ENCODE measurements at regions not wholly inside any gene's neighbourhood (a gene's known extent, or its start where the extent isn't known, plus 50 kb on each side); places are given as distances from the start of the nearest gene placed in this dataset.
A peak's percentile ranks its signal among the peaks of the same experiment; 100 is the strongest.

GRCh38 chr14:22393796-22394195 lies 195.2 kb downstream of the DAD1 start:
- H3K27ac ChIP-seq, result no peak overlapping the region
- no peak for DNase-seq (ENCODE audit: low read depth, low spot score)

DNA sequence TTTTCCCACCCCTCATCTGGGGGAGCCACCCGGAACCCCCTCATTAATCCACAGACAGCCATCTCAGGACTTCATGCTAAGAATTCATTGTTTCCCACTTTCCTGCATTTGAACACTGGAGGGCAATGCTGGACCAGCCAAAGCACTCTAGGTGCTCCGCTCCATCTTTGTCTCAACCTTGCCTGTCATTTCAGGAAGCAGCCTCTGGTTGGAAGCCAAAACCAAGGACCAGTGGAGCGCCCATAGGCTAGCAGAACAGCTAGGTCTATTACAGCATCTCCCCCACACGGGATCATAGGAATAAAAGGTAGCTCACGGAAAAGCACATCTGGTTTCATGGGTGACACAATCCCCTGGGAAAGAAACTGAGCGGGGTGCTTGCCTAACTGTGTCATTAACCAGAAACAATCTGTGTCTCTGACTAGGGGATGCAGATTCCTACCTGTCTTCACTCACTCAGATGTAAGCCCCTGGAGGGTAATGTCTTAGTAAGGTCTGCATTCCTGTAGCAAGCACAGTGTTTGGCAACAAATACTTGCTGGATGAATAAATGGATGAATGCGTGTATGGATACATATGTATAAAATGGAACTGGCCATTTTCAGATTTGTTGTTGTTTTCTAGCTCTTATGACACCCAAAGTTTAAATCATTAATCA lies 197.0 kb downstream of the DAD1 start:
- no peak for DNase-seq (ENCODE audit: low read depth, low spot score)
- H3K27ac ChIP-seq, result no peak overlapping the region

DNA sequence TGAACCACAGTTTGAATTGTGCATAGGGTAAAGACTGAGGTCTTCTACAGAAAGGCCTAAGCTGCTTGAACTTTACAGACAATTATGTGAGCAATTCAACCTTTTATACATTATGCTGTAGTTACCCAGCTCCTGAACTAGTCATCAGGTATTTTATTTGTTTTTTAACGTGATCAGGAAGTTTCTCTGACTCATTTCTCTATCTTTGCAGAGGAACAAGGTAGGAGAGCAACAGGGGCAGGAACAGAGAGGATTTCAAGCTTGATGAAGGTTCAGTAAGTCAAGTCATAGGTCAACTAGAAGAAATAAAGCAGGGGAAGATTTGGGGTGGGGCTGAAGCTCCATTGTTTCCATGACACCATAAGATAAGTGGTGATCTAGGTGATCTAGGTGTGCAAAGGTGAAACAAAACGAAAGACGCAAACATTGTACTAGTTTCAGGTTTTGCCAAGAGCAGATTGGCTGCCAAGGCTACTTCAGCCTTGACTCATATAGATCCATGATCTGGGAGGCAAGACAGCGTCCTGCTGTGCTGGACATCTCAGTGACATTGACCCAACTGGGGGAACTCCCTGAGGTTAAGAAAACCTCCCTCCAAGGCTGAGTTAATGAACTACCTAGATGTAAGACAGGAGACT lies 198.1 kb downstream of the DAD1 start:
- no peak for DNase-seq (ENCODE audit: low read depth, low spot score)
- H3K27ac ChIP-seq, result peak overlapping the region; percentile 56

DNA sequence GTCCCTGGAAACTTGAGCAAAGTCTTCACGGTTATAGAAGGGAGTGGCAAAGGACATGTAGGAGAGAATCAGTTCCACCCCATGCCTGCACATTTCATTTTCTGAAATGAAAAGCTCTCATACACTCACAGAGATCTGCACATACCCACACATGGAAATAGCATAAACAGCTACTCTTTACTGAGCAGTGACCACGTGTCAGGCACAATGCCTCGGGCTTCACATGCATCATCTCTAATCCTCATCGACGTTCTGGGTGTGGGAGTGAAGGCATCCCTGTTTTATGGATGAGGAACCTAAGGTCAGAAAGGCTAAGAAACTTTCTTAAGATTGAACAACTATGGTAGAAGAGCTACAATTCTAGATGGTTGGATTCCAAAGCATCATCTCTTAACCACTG lies 198.8 kb downstream of the DAD1 start:
- peak overlapping the region; percentile 56 for H3K27ac ChIP-seq
- no peak for DNase-seq (ENCODE audit: low read depth, low spot score)

- no peak for DNase-seq (ENCODE audit: low read depth, low spot score)
Observed at GRCh38 chr14:22388669-22389595, 200.1 kb downstream of the DAD1 start.

GRCh38 chr14:22387776-22388241 lies 201.2 kb downstream of the DAD1 start:
- no peak overlapping the region for H3K27ac ChIP-seq
- no peak for DNase-seq (ENCODE audit: low read depth, low spot score)

More at GRCh38 chr14:22388669-22389595, 200.1 kb downstream of the DAD1 start:
- H3K27ac ChIP-seq, result no peak overlapping the region

DNA sequence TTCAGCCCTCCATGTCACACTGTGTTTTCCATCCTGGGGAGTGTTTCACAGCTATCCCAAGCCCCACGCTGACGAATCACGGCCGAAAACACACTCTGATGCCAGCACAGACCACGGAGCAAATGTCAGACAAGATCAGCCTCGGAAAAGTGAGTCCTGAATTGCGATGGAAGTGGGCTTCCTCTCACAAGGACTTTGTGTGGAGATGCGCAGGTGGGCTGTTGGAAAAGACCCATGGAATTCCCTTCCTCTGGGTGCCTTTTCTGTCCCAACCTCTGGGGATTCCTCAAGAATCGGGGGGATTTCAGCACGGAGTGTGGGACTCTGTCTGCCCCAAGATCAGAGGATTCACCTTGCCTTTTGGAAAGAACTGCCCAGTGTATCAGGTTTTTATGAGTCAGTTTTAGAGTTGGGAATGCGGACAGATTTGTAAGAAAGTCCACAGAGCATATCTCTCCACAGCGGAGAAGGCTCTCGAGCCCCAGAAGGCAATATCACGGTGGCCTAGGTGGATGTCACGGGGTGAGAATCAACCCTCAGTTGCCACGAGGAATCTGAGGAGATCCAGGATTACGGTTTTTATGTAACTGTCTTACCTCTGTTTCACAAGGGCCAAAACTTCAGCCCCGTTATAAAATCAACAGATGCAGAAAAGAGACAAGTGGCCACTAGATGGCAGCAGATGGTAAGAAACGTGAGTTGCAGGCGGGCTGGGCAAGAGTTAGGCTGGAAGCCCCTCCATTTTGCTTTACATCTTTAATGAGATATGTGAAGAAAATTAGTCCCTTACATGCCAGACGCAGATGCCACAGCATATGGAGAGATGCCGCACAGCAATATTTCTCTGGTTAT lies 201.9 kb downstream of the DAD1 start:
- no peak for DNase-seq (ENCODE audit: low read depth, low spot score)

DNA sequence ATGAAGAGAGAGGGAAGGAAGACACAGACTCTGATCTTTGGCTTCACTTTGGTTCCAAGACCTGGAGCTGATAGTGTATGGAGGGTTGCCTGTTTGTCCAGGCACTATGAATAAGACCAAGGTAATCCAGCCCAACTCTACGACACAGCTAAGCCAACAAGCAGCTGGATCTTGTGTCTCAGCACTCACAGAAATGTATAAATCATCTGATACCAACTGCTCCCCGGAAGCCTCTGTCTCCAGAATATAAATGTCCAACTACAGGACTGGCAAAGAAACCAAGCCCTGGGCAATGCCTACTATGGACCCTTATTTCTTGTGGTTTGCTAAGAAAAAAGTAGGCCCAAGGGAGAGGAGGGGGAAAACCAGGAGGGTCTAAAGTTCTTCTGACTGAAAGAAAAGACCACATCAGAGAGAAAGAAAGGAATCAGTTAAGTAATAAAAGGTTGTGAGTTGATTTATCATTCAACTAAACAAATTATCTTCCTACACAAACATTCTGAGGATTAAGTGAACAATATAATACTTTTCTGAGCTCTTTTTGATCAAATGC lies 204.0 kb downstream of the DAD1 start:
- DNase-seq (ENCODE audit: low read depth, low spot score), result no peak
- no peak overlapping the region for H3K27ac ChIP-seq

More for the DNA sequence above, 201.9 kb downstream of the DAD1 start:
- no peak overlapping the region for H3K27ac ChIP-seq

- H3K27ac ChIP-seq, result no peak overlapping the region
- DNase-seq (ENCODE audit: low read depth, low spot score), result no peak
Observed at GRCh38 chr14:22384167-22384549, 204.9 kb downstream of the DAD1 start.

- no peak for DNase-seq (ENCODE audit: low read depth, low spot score)
- H3K27ac ChIP-seq, result no peak overlapping the region
Observed at GRCh38 chr14:22383515-22384166, 205.4 kb downstream of the DAD1 start.

- no peak overlapping the region for H3K27ac ChIP-seq
- DNase-seq (ENCODE audit: low read depth, low spot score), result no peak
Observed at GRCh38 chr14:22382955-22383354, 206.1 kb downstream of the DAD1 start.

DNA sequence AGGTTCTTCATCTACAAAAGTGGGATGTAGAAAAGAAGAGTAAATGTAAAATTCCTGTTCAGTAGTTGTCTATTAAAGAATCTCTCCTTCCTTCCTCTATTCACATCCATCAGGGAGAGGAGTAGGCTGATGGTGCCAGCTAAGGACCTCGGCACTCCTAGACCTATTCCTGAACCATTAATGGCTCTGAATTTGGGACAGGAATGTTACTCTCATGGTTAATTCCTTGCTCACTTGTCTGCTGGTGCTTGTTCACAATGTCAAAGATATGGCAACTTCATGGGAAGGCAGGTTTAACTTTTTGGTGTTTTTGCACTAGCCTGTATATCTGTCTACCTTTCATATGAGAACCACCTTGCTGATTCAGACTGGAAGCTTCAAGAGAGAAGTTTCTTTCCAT lies 206.6 kb downstream of the DAD1 start:
- no peak overlapping the region for H3K27ac ChIP-seq
- DNase-seq (ENCODE audit: low read depth, low spot score), result no peak

DNA sequence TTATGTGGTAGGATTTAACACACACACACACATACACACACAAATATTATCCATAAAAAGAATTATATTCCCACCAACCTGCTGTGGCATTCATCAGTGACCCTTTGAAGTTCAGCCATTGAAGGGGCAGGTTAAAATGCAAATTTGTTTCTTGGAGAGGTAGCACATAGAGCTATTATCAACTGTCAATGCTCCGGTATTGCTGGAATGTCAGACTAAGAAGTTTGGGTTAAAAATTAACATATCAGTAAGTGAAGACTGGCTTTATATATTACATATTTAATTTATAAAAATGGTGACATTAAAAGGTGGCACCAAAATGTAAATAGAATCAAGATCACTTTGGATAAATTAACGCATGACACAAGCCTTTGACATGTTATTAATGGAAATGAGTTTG lies 207.3 kb downstream of the DAD1 start:
- DNase-seq (ENCODE audit: low read depth, low spot score), result no peak
- no peak overlapping the region for H3K27ac ChIP-seq

- H3K27ac ChIP-seq, result no peak overlapping the region
Observed at GRCh38 chr14:22381408-22381760, 207.6 kb downstream of the DAD1 start.

GRCh38 chr14:22380571-22381407 lies 208.2 kb downstream of the DAD1 start:
- no peak overlapping the region for H3K27ac ChIP-seq
- DNase-seq (ENCODE audit: low read depth, low spot score), result no peak

More at GRCh38 chr14:22381408-22381760, 207.6 kb downstream of the DAD1 start:
- DNase-seq (ENCODE audit: low read depth, low spot score), result no peak

- DNase-seq (ENCODE audit: low read depth, low spot score), result no peak
- H3K27ac ChIP-seq, result no peak overlapping the region
Observed at GRCh38 chr14:22379727-22380126, 209.3 kb downstream of the DAD1 start.

GRCh38 chr14:22378181-22378580 lies 210.8 kb downstream of the DAD1 start:
- no peak for DNase-seq (ENCODE audit: low read depth, low spot score)
- H3K27ac ChIP-seq, result no peak overlapping the region

DNA sequence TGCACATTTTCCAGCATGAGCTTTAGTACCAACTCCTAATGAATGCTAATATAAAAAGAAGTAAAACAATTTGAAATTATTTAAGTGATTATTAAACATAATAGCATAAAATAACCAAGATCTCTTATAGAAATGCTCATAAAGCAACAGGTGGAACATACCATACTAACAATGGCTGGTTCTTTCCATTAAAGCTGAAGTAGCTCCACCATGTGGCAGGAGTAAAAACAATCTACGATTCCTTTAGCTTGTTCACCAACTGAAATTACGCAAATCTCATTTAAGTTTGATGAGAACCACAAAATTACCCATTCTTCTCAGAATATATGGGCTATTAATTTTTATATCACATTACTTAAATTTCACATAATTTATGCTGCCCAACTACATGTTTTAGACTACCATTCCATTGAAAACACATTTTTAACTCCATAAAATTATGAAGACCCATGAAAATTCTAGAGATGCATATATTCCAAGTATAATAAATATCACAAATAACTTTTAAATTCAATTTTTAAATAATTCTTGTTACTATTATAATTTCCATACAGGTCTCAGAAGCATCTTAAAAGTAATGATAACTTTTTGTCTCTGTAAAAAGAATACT lies 213.6 kb downstream of the DAD1 start:
- H3K27ac ChIP-seq, result no peak overlapping the region
- DNase-seq (ENCODE audit: low read depth, low spot score), result no peak
